ENCODE measurements at regions not wholly inside any gene's neighbourhood (a gene's known extent, or its start where the extent isn't known, plus 50 kb on each side); places are given as distances from the start of the nearest gene placed in this dataset.

- no peak for DNase-seq (ENCODE audit: extremely low read depth, low read depth)
- no peak overlapping the region for H3K4me3 ChIP-seq (replicated peaks; ENCODE audit: low read depth, low read length)
- TF ChIP-seq CTCF (IDR thresholded peaks at IDR 0.05; ENCODE audit: low read depth, low read length, missing control alignments), result no peak
Measured at GRCh38 chr2:23002234-23002633, 382.7 kb upstream of the KLHL29 start.

- TF ChIP-seq CTCF (IDR thresholded peaks at IDR 0.05; ENCODE audit: low read depth, low read length, missing control alignments), result no peak
- no peak for DNase-seq (ENCODE audit: extremely low read depth, low read depth)
- no peak overlapping the region for H3K4me3 ChIP-seq (replicated peaks; ENCODE audit: low read depth, low read length)
Measured at GRCh38 chr2:23005469-23005868, 379.5 kb upstream of the KLHL29 start.

- DNase-seq (ENCODE audit: extremely low read depth, low read depth), result no peak
- TF ChIP-seq CTCF (IDR thresholded peaks at IDR 0.05; ENCODE audit: low read depth, low read length, missing control alignments), result no peak
- H3K4me3 ChIP-seq (replicated peaks; ENCODE audit: low read depth, low read length), result no peak overlapping the region
Measured at GRCh38 chr2:23007631-23008235, 377.2 kb upstream of the KLHL29 start.

- TF ChIP-seq CTCF (IDR thresholded peaks at IDR 0.05; ENCODE audit: low read depth, low read length, missing control alignments), result no peak
- DNase-seq (ENCODE audit: extremely low read depth, low read depth), result no peak
- H3K4me3 ChIP-seq (replicated peaks; ENCODE audit: low read depth, low read length), result no peak overlapping the region
Measured at GRCh38 chr2:23008440-23008839, 376.5 kb upstream of the KLHL29 start.

GRCh38 chr2:23008951-23009350, 376.0 kb upstream of the KLHL29 start:
- H3K4me3 ChIP-seq (replicated peaks; ENCODE audit: low read depth, low read length), result no peak overlapping the region
- no peak for TF ChIP-seq CTCF (IDR thresholded peaks at IDR 0.05; ENCODE audit: low read depth, low read length, missing control alignments)
- DNase-seq (ENCODE audit: extremely low read depth, low read depth), result no peak

DNA sequence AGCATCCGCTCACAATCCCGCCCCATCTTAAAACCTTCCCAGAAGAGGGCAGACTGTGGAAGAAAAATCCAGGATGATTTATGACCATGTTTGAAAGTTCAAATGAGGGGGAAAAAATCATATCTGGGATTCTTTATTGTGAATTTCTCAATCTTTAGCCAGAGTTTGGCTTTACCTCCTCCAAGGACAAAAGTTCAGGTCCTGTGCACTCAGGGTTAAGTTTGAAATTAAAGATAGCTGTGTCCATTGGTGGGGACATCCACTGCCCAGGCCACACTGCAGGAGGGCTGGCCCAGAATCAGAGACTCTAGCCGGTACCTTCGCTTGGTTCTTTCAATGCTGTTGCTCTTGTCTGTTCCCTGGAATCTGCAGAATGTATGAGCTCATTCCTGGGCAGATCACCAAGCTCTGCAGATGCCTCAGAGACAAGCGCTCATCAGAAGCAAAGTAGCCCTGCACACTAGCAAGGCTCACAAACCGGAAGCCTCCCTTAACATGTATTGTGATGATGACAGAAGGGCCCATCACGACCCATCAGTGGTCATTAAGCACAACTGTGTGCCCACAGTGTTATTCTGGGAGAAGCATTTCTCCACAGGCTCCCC, 375.3 kb upstream of the KLHL29 start:
- DNase-seq (ENCODE audit: extremely low read depth, low read depth), result no peak
- TF ChIP-seq CTCF (IDR thresholded peaks at IDR 0.05; ENCODE audit: low read depth, low read length, missing control alignments), result no peak
- H3K4me3 ChIP-seq (replicated peaks; ENCODE audit: low read depth, low read length), result no peak overlapping the region

DNA sequence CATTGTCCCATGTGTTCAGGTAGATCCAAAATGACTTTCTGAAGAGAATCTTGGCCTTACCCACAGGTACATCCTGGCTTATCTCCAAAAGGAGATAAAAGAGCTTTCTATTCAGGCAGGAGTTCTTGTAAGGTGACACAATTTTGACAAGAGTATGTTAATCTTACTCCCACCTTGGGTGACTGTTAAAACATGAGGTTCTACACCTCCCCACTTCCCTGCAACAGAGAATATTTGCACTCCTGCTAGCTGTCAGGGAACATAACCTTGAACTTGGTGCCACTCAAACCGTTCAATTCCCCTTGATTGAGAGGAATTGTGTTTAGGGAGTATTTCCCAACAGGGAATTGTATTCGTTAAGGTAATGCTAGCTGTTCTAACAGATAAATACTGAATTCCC, 372.5 kb upstream of the KLHL29 start:
- no peak for DNase-seq (ENCODE audit: extremely low read depth, low read depth)
- H3K4me3 ChIP-seq (replicated peaks; ENCODE audit: low read depth, low read length), result no peak overlapping the region
- no peak for TF ChIP-seq CTCF (IDR thresholded peaks at IDR 0.05; ENCODE audit: low read depth, low read length, missing control alignments)

All from HFF-Myc (cell line).